Testis (tissue), 2 donors: ENCODE measurements at regions not wholly inside any gene's neighbourhood (a gene's known extent, or its start where the extent isn't known, plus 50 kb on each side); places are given as distances from the start of the nearest gene placed in this dataset.

ENCODE experiments used
- POLR2A ChIP-seq: fragments of 450-650 bp; IDR thresholded peaks from one replicate; pipeline ENCODE4 v1.6.1; 2017; ENCODE audit warnings: antibody characterized with exemption, mild to moderate bottlenecking, moderate library complexity
- TF ChIP-seq, protein P1 (sequence below), 3 experiments: fragments of 450-650 bp in 2 of 3; fragments of 200-600 bp in 1 of 3; sonication (generic) in 1 of 3; IDR thresholded peaks; one replicate each; pipeline ENCODE4 v1.5.1; 2016 to 2019; ENCODE audit warnings: antibody characterized with exemption in 3 of 3, mild to moderate bottlenecking in 2 of 3, moderate library complexity in 1 of 3

- TF ChIP-seq, protein P1, sequence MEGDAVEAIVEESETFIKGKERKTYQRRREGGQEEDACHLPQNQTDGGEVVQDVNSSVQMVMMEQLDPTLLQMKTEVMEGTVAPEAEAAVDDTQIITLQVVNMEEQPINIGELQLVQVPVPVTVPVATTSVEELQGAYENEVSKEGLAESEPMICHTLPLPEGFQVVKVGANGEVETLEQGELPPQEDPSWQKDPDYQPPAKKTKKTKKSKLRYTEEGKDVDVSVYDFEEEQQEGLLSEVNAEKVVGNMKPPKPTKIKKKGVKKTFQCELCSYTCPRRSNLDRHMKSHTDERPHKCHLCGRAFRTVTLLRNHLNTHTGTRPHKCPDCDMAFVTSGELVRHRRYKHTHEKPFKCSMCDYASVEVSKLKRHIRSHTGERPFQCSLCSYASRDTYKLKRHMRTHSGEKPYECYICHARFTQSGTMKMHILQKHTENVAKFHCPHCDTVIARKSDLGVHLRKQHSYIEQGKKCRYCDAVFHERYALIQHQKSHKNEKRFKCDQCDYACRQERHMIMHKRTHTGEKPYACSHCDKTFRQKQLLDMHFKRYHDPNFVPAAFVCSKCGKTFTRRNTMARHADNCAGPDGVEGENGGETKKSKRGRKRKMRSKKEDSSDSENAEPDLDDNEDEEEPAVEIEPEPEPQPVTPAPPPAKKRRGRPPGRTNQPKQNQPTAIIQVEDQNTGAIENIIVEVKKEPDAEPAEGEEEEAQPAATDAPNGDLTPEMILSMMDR (IDR thresholded peaks at IDR 0.05): no peak
- TF ChIP-seq POLR2A: no peak
Observed at GRCh38 chr4:124433044-124433443, 279.5 kb downstream of the ANKRD50 start.
